GM21786 (cell line): ENCODE measurements at regions not wholly inside any gene's neighbourhood (a gene's known extent, or its start where the extent isn't known, plus 50 kb on each side); places are given as distances from the start of the nearest gene placed in this dataset.
"Not testable (repeated sequence)": the region's sequence is repeated elsewhere in the genome, so short reads cannot be mapped to it uniquely, and the experiment has no call there.

Source experiments
- ATAC-seq: cut with Tn5 transposase; IDR thresholded peaks from one replicate; pipeline ENCODE4 v1.9.1; 2021; ENCODE audit not compliant: unreplicated experiment

- no peak for ATAC-seq
Measured at GRCh38 chr17:70510288-70510687, 341.0 kb downstream of the KCNJ2 start.

- no peak for ATAC-seq
Measured at GRCh38 chr17:70517816-70518215, 348.5 kb downstream of the KCNJ2 start.

GRCh38 chr17:70519300-70519699 lies 350.0 kb downstream of the KCNJ2 start:
- no peak for ATAC-seq

GRCh38 chr17:70520447-70520846 lies 351.1 kb downstream of the KCNJ2 start:
- ATAC-seq: no peak

- ATAC-seq: no peak
Measured at GRCh38 chr17:70520956-70521355, 351.6 kb downstream of the KCNJ2 start.

GRCh38 chr17:70521821-70522256 lies 352.5 kb downstream of the KCNJ2 start:
- ATAC-seq: no peak

GRCh38 chr17:70523426-70523825 lies 354.1 kb downstream of the KCNJ2 start:
- no peak for ATAC-seq

- not testable (repeated sequence) for ATAC-seq
Measured at GRCh38 chr17:70525035-70525434, 355.7 kb downstream of the KCNJ2 start.

GRCh38 chr17:70525961-70526360 lies 356.6 kb downstream of the KCNJ2 start:
- no peak for ATAC-seq

GRCh38 chr17:70527364-70527888 lies 358.1 kb downstream of the KCNJ2 start:
- no peak for ATAC-seq

GRCh38 chr17:70533427-70533826 lies 364.1 kb downstream of the KCNJ2 start:
- ATAC-seq: no peak

GRCh38 chr17:70535986-70536385 lies 366.7 kb downstream of the KCNJ2 start:
- no peak for ATAC-seq

- no peak for ATAC-seq
Measured at GRCh38 chr17:70539132-70539924, 370.0 kb downstream of the KCNJ2 start.

- no peak for ATAC-seq
Measured at GRCh38 chr17:70542876-70543275, 373.5 kb downstream of the KCNJ2 start.

- no peak for ATAC-seq
Measured at GRCh38 chr17:70544317-70544716, 375.0 kb downstream of the KCNJ2 start.

- no peak for ATAC-seq
Measured at GRCh38 chr17:70552230-70552981, 383.1 kb downstream of the KCNJ2 start.

- no peak for ATAC-seq
Measured at GRCh38 chr17:70552982-70553334, 383.6 kb downstream of the KCNJ2 start.

- ATAC-seq: no peak
Measured at GRCh38 chr17:70555723-70556122, 386.4 kb downstream of the KCNJ2 start.

GRCh38 chr17:70558821-70559220 lies 389.5 kb downstream of the KCNJ2 start:
- no peak for ATAC-seq

- ATAC-seq: no peak
Measured at GRCh38 chr17:70560471-70560870, 391.1 kb downstream of the KCNJ2 start.

GRCh38 chr17:70562137-70562536 lies 392.8 kb downstream of the KCNJ2 start:
- no peak for ATAC-seq

GRCh38 chr17:70563281-70563820 lies 394.0 kb downstream of the KCNJ2 start:
- no peak for ATAC-seq
